Transverse colon (tissue), 4 donors: ENCODE measurements at regions not wholly inside any gene's neighbourhood (a gene's known extent, or its start where the extent isn't known, plus 50 kb on each side); places are given as distances from the start of the nearest gene placed in this dataset.

Source experiments
- CTCF ChIP-seq, 5 experiments: fragments of 200-600 bp in 3 of 5; fragments of 450-650 bp in 2 of 5; sonication (generic) in 3 of 5; IDR thresholded peaks; 1 replicate in 2 of 5; 2 replicates in 3 of 5; pipeline ENCODE4 v1.5.1; 2016 to 2017; ENCODE audit warnings: antibody characterized with exemption in 5 of 5, inconsistent platforms in 3 of 5, mild to moderate bottlenecking in 2 of 5, moderate library complexity in 1 of 5
- POLR2AphosphoS5 ChIP-seq, 3 donors: sonication (generic); formaldehyde crosslinking; IDR thresholded peaks; one replicate each; pipeline ENCODE4 v1.6.1; 2016; ENCODE audit warnings: antibody characterized with exemption in 3 of 3

DNA sequence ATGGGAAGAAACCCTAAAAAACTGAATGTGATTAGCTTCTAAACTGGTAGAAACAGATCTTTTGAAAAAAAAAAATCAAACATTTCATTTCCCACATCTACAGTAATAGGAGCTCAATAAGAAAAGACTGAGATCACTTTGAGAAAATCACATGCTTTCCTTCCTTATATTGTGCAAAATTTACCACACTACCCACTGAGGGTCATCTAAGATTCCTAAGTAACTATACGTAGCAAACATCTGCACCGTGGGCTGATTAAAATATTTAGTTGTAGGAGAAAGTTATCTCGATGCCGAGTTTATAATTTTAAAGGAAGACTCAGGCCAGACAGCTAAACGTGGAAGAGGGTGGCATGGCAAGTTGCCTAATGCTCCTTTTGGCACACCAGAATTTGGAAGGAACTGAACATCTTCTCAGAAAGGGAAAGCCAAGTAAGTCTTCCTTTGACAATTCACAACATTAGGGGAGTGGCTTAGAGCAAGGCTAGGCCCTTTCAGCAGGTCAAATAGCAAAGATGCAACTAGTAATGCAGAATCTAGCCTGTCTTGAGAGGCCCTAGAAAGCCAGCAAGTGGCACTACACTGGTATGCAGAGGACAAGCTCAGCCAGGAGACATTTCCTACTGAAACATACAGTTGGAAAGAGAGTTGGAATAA lies 128.0 kb downstream of the TMA16 start:
- TF ChIP-seq CTCF (IDR thresholded peaks at IDR 0.05) = no peak
- TF ChIP-seq POLR2AphosphoS5 (IDR thresholded peaks at IDR 0.05) = no peak
